GM10266 (cell line): ENCODE measurements at regions not wholly inside any gene's neighbourhood (a gene's known extent, or its start where the extent isn't known, plus 50 kb on each side); places are given as distances from the start of the nearest gene placed in this dataset.

Experiments used
- DNase-seq: peaks from one replicate; pipeline ENCODE4 v3.0.0; 2012; ENCODE audit errors: extremely low spot score
- CTCF ChIP-seq: IDR thresholded peaks from 2 replicates; pipeline ENCODE4 v1.5.1; 2012; ENCODE audit warnings: mild to moderate bottlenecking, low read depth; ENCODE audit not compliant: control insufficient read depth, insufficient read depth; ENCODE audit errors: missing control alignments

- no peak for DNase-seq
- no peak for TF ChIP-seq CTCF
Observed at GRCh38 chr16:6031102-6031501, 933.5 kb upstream of the EEF2KMT start.

DNA sequence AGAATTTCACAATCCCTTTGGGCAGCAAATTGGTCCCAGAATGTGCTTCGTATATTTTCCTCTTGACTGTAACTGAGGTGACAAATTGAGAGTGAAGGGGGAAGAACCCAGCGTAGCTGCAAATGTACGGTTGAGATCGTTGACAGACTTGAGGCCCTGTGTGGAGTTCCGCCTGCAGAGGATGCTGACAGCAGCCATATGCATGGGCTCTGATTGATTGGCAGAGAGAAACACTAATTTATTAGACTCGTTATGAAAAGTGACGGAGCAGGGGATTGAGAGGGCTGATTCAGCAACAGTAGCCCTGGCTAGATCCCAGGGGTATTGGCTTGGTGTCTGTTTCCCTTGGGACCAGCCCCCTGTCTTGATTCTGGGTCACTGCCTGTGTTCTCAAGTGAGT lies 930.1 kb upstream of the EEF2KMT start:
- TF ChIP-seq CTCF, result no peak
- no peak for DNase-seq

- TF ChIP-seq CTCF, result no peak
Observed at GRCh38 chr16:6023449-6023848, 925.9 kb upstream of the EEF2KMT start.

GRCh38 chr16:6021276-6021943 lies 923.8 kb upstream of the EEF2KMT start:
- no peak for DNase-seq
- no peak for TF ChIP-seq CTCF

More at GRCh38 chr16:6023449-6023848, 925.9 kb upstream of the EEF2KMT start:
- DNase-seq, result no peak

GRCh38 chr16:6020162-6020985 lies 922.8 kb upstream of the EEF2KMT start:
- DNase-seq, result no peak
- TF ChIP-seq CTCF, result no peak

DNA sequence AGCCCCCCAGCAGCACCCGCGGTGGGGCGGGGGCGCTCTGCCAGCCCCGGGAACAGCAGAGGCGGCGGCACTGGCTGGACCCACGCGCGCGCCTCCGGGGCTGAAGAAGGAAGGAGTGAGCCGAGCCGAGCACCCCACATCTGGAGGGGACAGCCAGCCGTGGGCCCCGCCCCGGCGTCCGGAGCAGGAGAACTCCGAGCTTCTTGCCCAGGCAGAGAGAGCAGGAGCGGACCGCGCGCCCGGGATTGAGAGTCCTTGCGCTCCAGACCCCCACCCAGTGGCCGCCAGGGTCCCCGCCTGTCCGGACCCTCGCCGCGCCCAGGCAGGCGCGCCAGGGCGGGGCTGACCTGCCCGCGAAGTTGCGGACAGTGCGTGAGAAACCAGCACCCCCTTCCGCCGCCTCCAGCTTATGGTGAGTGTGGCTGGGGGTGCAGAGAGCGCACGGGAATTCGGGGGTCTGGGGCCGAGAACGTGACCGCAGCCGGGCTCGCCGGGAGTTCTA lies 921.9 kb upstream of the EEF2KMT start:
- TF ChIP-seq CTCF, result no peak
- no peak for DNase-seq
